ENCODE measurements at regions not wholly inside any gene's neighbourhood (a gene's known extent, or its start where the extent isn't known, plus 50 kb on each side); places are given as distances from the start of the nearest gene placed in this dataset.

GRCh38 chr1:232476538-232476950 lies 153.4 kb downstream of the SIPA1L2 start:
- TF ChIP-seq, protein P1, sequence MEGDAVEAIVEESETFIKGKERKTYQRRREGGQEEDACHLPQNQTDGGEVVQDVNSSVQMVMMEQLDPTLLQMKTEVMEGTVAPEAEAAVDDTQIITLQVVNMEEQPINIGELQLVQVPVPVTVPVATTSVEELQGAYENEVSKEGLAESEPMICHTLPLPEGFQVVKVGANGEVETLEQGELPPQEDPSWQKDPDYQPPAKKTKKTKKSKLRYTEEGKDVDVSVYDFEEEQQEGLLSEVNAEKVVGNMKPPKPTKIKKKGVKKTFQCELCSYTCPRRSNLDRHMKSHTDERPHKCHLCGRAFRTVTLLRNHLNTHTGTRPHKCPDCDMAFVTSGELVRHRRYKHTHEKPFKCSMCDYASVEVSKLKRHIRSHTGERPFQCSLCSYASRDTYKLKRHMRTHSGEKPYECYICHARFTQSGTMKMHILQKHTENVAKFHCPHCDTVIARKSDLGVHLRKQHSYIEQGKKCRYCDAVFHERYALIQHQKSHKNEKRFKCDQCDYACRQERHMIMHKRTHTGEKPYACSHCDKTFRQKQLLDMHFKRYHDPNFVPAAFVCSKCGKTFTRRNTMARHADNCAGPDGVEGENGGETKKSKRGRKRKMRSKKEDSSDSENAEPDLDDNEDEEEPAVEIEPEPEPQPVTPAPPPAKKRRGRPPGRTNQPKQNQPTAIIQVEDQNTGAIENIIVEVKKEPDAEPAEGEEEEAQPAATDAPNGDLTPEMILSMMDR (conservative IDR thresholded peaks at IDR 0.05; ENCODE audit: low read depth, low read length): no peak
- TF ChIP-seq RCOR1 (IDR thresholded peaks at IDR 0.05; ENCODE audit: insufficient replicate concordance, low read length) (no peak), USF2 (IDR thresholded peaks at IDR 0.05; ENCODE audit: low read depth, low read length) (no peak), CEBPB (IDR thresholded peaks at IDR 0.05; ENCODE audit: low read depth, low read length) (no peak), MAFK (IDR thresholded peaks at IDR 0.05; ENCODE audit: low read depth, low read length) (no peak), POLR2A (IDR thresholded peaks at IDR 0.05; ENCODE audit: low read depth, low read length) (no peak), RAD21 (IDR thresholded peaks at IDR 0.05; ENCODE audit: low read length) (no peak), SMC3 (IDR thresholded peaks at IDR 0.05; ENCODE audit: low read depth, low read length) (no peak), BHLHE40 (IDR thresholded peaks at IDR 0.05; ENCODE audit: low read depth, low read length) (no peak), MXI1 (IDR thresholded peaks at IDR 0.05; ENCODE audit: borderline replicate concordance, low read depth, low read length) (no peak)

Data from IMR-90 (cell line).